ENCODE measurements at regions not wholly inside any gene's neighbourhood (a gene's known extent, or its start where the extent isn't known, plus 50 kb on each side); places are given as distances from the start of the nearest gene placed in this dataset.

DNA sequence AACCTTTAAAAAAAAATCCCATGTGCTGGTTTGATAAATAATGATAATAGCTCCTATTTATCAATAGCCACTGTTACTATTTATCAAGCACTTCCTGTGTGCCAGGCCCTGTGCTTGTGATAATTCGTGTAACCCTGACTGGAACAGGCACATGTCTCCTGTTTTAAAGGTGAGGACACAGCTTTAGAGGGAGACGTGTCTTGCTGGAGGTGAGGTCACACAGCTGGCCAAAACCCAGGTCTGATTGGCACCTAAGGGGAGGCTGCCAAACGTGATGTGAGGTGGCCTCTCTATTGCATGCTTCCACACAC is 156.6 kb downstream of the VRK1 start:
- TF ChIP-seq, protein P1, sequence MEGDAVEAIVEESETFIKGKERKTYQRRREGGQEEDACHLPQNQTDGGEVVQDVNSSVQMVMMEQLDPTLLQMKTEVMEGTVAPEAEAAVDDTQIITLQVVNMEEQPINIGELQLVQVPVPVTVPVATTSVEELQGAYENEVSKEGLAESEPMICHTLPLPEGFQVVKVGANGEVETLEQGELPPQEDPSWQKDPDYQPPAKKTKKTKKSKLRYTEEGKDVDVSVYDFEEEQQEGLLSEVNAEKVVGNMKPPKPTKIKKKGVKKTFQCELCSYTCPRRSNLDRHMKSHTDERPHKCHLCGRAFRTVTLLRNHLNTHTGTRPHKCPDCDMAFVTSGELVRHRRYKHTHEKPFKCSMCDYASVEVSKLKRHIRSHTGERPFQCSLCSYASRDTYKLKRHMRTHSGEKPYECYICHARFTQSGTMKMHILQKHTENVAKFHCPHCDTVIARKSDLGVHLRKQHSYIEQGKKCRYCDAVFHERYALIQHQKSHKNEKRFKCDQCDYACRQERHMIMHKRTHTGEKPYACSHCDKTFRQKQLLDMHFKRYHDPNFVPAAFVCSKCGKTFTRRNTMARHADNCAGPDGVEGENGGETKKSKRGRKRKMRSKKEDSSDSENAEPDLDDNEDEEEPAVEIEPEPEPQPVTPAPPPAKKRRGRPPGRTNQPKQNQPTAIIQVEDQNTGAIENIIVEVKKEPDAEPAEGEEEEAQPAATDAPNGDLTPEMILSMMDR (IDR thresholded peaks at IDR 0.05; ENCODE audit: poor library complexity, severe bottlenecking) = no peak
- no peak for TF ChIP-seq EP300 (conservative IDR thresholded peaks at IDR 0.05; ENCODE audit: poor library complexity, severe bottlenecking)
- TF ChIP-seq MXI1 (conservative IDR thresholded peaks at IDR 0.05; ENCODE audit: poor library complexity, severe bottlenecking) = no peak
- TF ChIP-seq POLR2AphosphoS5 (IDR thresholded peaks at IDR 0.05) = no peak
- no peak for TF ChIP-seq SMC3 (conservative IDR thresholded peaks at IDR 0.05; ENCODE audit: poor library complexity)

Measured in neural cell (in vitro differentiated cells).